Cardiac muscle cell (in vitro differentiated cells and primary cell): ENCODE measurements at regions not wholly inside any gene's neighbourhood (a gene's known extent, or its start where the extent isn't known, plus 50 kb on each side); places are given as distances from the start of the nearest gene placed in this dataset.

Source experiments
- DNase-seq, 2 donors: peaks; one replicate each; pipeline versions ENCODE4 v3.0.0 to v3.0.0-alpha.2; 2010 to 2017; ENCODE audit warnings: low read depth in 1 of 2, low spot score in 1 of 2
- H3K27ac ChIP-seq: fragments of 200-600 bp; sonication (generic); 2 replicates; pipeline ENCODE4 v1.5.1; 2016
- H3K27me3 ChIP-seq: fragments of 200-600 bp; sonication (generic); 2 replicates; pipeline ENCODE4 v1.6.0; 2016; ENCODE audit warnings: control low read depth
- H3K36me3 ChIP-seq: fragments of 200-600 bp; sonication (generic); 2 replicates; pipeline ENCODE4 v1.5.1; 2016; ENCODE audit warnings: control low read depth
- H3K4me1 ChIP-seq: fragments of 200-600 bp; sonication (generic); 2 replicates; pipeline ENCODE4 v1.8.1; 2017; ENCODE audit warnings: low read depth, mild to moderate bottlenecking, mixed run types
- H3K4me3 ChIP-seq: fragments of 200-600 bp; sonication (generic); 2 replicates; pipeline ENCODE4 v1.5.1; 2016; ENCODE audit warnings: mild to moderate bottlenecking
- H3K9me3 ChIP-seq: fragments of 200-600 bp; sonication (generic); 2 replicates; pipeline ENCODE4 v1.5.1; 2017; ENCODE audit warnings: low read depth, mild to moderate bottlenecking, control low read depth
- CTCF ChIP-seq: IDR thresholded peaks from 2 replicates; pipeline ENCODE4 v1.5.1; 2012; ENCODE audit warnings: low read depth, mild to moderate bottlenecking, low read length

- no peak overlapping the region for H3K4me3 ChIP-seq
- no peaks in the 10 kb centered on the region for H3K36me3 ChIP-seq
- H3K4me1 ChIP-seq = no peaks in the 10 kb centered on the region
- no peaks in the 10 kb centered on the region for H3K9me3 ChIP-seq
- no peak for TF ChIP-seq CTCF
- no peak overlapping the region for H3K27ac ChIP-seq
- DNase-seq = no peak
- no peaks in the 10 kb centered on the region for H3K27me3 ChIP-seq
These were observed 282.7 kb downstream of the HDGFL1 start for GRCh38 chr6:22852101-22852500.

- TF ChIP-seq CTCF = no peak
- H3K4me3 ChIP-seq = no peak overlapping the region
- no peaks in the 10 kb centered on the region for H3K36me3 ChIP-seq
- H3K4me1 ChIP-seq = no peaks in the 10 kb centered on the region
- DNase-seq = peak in 1 of 2 donors; percentile 76
- H3K27ac ChIP-seq = no peak overlapping the region
- no peaks in the 10 kb centered on the region for H3K27me3 ChIP-seq
- no peaks in the 10 kb centered on the region for H3K9me3 ChIP-seq
These were observed 304.3 kb downstream of the HDGFL1 start for GRCh38 chr6:22873513-22874136.

- Histone ChIP-seq H3K27me3 (no peaks in the 10 kb centered on the region), H3K9me3 (no peaks in the 10 kb centered on the region), H3K27ac (no peak overlapping the region), H3K36me3 (no peaks in the 10 kb centered on the region), H3K4me3 (no peak overlapping the region), H3K4me1 (peaks cover 4% of the 10 kb centered on the region)
- no peak for TF ChIP-seq CTCF
- no peak for DNase-seq
These were observed 306.5 kb downstream of the HDGFL1 start for GRCh38 chr6:22875845-22876244.

GRCh38 chr6:22878324-22878701 lies 308.9 kb downstream of the HDGFL1 start:
- Histone ChIP-seq H3K4me1 (peaks cover 14% of the 10 kb centered on the region), H3K9me3 (no peaks in the 10 kb centered on the region), H3K36me3 (no peaks in the 10 kb centered on the region), H3K27ac (no peak overlapping the region), H3K27me3 (no peaks in the 10 kb centered on the region), H3K4me3 (no peak overlapping the region)
- TF ChIP-seq CTCF = no peak
- DNase-seq = no peak

GRCh38 chr6:22878706-22879105 lies 309.3 kb downstream of the HDGFL1 start:
- H3K27me3 ChIP-seq = no peaks in the 10 kb centered on the region
- no peak overlapping the region for H3K4me3 ChIP-seq
- H3K4me1 ChIP-seq = peaks cover 14% of the 10 kb centered on the region
- no peaks in the 10 kb centered on the region for H3K9me3 ChIP-seq
- H3K27ac ChIP-seq = no peak overlapping the region
- no peaks in the 10 kb centered on the region for H3K36me3 ChIP-seq
- DNase-seq = no peak
- TF ChIP-seq CTCF = no peak
